ENCODE measurements at regions not wholly inside any gene's neighbourhood (a gene's known extent, or its start where the extent isn't known, plus 50 kb on each side); places are given as distances from the start of the nearest gene placed in this dataset.

DNA sequence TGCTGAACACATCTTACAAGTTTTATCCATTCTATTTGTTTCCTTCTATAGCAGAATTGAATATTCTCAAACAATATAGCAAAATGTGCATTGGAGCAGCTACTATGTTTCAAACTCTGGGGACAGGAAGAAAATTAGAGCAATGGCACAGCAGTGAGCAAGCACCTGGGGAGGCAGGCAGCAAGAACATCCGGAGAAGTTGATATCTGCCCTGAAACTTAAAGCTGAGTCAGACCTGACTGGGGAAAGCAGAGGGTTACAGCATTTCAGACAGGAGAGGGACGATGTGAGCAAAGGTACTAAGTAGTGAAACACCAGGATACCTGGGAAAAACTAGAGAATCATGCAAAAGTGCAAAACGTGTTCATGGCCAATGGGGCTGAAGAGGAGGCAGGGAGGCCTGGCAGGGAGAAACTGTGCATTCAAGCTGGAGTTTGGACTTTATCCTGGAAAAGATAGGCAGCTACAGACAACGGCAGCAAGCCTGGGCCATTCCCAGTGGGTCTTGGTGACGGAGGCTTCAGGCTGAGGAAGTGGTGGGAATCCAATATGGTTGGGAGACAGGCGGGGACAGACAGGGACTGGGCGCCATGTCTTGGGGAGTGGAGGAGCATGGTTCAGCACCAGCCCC is 118.0 kb upstream of the CDKN3 start:
- no peaks in the 10 kb centered on the region for H3K4me1 Mint-ChIP-seq (ENCODE audit: low read depth)
- DNase-seq = no peak
- H3K36me3 Mint-ChIP-seq (ENCODE audit: low read depth) = no peaks in the 10 kb centered on the region
- H3K27me3 Mint-ChIP-seq (ENCODE audit: insufficient read depth) = peaks cover 15% of the 10 kb centered on the region
- no peak overlapping the region for H3K4me3 Mint-ChIP-seq
- no peak overlapping the region for H3K27ac Mint-ChIP-seq
- TF ChIP-seq, protein P1, sequence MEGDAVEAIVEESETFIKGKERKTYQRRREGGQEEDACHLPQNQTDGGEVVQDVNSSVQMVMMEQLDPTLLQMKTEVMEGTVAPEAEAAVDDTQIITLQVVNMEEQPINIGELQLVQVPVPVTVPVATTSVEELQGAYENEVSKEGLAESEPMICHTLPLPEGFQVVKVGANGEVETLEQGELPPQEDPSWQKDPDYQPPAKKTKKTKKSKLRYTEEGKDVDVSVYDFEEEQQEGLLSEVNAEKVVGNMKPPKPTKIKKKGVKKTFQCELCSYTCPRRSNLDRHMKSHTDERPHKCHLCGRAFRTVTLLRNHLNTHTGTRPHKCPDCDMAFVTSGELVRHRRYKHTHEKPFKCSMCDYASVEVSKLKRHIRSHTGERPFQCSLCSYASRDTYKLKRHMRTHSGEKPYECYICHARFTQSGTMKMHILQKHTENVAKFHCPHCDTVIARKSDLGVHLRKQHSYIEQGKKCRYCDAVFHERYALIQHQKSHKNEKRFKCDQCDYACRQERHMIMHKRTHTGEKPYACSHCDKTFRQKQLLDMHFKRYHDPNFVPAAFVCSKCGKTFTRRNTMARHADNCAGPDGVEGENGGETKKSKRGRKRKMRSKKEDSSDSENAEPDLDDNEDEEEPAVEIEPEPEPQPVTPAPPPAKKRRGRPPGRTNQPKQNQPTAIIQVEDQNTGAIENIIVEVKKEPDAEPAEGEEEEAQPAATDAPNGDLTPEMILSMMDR (IDR thresholded peaks at IDR 0.05) = no peak
- no peaks in the 10 kb centered on the region for H3K9me3 Mint-ChIP-seq

DNA sequence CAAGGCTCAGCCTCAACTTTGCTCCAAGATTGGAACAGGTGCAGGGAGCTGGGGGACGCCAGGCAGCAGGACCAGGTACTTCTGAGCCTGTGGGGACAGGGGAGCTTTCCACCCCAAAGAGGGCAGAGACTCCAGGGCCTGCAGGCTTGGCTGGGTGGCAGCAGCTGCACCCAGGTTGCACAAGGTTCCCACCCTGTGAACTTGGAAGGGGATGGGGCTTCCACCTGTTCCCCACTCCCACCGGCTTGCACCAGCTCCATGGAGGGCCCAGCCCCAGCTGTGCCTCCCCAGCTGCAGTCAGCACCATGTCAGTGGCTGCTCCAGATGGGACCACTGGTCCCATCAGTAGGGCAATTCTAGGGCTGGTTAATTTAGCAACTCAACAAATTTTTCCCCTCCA is 114.0 kb upstream of the CDKN3 start:
- H3K4me1 Mint-ChIP-seq (ENCODE audit: low read depth) = peaks cover 7% of the 10 kb centered on the region
- no peak overlapping the region for H3K4me3 Mint-ChIP-seq
- peaks cover 16% of the 10 kb centered on the region; the same call in 1 of the 2 replicates for H3K27me3 Mint-ChIP-seq (ENCODE audit: insufficient read depth)
- no peak for DNase-seq
- no peaks in the 10 kb centered on the region for H3K36me3 Mint-ChIP-seq (ENCODE audit: low read depth)
- TF ChIP-seq, protein P1 (IDR thresholded peaks at IDR 0.05) = no peak
- no peak overlapping the region for H3K27ac Mint-ChIP-seq
- no peaks in the 10 kb centered on the region for H3K9me3 Mint-ChIP-seq

DNA sequence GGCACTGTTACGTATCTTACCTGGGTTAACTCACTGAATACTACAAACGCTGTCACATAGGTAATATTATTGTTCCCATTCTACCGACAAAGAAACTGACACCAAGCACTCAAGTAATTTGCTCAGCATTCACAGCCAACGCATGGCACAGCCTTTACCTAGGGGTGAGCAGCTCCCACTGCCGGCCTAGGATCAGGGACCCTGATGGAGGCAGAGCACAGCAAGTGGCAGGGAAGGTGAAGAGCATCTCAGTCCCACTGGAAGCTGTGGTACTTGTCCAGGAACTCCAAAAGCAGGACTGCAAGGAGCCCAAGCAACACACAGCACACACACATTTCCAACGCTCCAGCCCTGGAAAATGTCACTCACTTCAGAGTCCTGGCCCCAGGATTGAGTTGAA is 111.8 kb upstream of the CDKN3 start:
- Mint-ChIP-seq H3K36me3 (ENCODE audit: low read depth) (no peaks in the 10 kb centered on the region), H3K4me1 (ENCODE audit: low read depth) (peaks cover 7% of the 10 kb centered on the region), H3K27ac (no peak overlapping the region), H3K4me3 (no peak overlapping the region), H3K9me3 (no peaks in the 10 kb centered on the region), H3K27me3 (ENCODE audit: insufficient read depth) (peaks cover 11% of the 10 kb centered on the region)
- TF ChIP-seq, protein P1 (IDR thresholded peaks at IDR 0.05) = no peak
- no peak for DNase-seq

DNA sequence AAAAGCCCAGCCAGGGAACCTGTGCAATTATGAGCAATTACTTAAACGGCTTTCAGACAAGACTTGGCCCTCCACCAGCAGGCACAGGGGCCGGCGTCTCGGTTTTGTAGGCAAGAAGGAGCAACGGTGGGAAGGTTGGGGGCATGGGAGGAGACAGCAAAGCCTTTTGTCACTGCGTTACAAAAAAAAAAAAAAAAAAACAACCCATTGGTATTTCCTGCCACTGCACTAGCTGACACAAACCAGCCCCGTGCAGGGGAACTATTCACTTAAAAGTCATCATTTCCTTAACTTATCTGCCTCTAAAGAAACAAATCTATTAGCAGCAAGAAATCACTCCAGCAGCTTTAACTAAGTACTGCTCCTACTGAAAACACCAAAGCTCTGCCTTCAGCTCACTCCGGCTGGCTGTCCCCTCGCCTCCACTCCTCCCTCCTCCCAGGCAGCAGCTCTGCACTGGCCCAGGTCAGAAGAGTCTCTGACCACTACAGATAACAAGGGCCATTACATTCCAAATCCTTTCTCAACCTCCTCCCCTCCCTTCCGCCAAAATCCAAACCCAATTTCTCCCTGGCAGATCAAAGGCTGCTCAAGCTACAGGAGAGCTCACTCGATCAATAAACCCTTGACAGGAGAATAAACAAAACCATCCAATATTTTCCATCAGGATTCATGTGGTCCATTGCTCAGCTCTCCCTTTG is 105.2 kb upstream of the CDKN3 start:
- Mint-ChIP-seq H3K27ac (no peak overlapping the region), H3K4me1 (ENCODE audit: low read depth) (peaks cover 15% of the 10 kb centered on the region), H3K4me3 (no peak overlapping the region), H3K9me3 (no peaks in the 10 kb centered on the region), H3K27me3 (ENCODE audit: insufficient read depth) (peaks cover 8% of the 10 kb centered on the region), H3K36me3 (ENCODE audit: low read depth) (no peaks in the 10 kb centered on the region; the same call in 1 of the 2 replicates)
- TF ChIP-seq, protein P1 (IDR thresholded peaks at IDR 0.05) = no peak
- no peak for DNase-seq

DNA sequence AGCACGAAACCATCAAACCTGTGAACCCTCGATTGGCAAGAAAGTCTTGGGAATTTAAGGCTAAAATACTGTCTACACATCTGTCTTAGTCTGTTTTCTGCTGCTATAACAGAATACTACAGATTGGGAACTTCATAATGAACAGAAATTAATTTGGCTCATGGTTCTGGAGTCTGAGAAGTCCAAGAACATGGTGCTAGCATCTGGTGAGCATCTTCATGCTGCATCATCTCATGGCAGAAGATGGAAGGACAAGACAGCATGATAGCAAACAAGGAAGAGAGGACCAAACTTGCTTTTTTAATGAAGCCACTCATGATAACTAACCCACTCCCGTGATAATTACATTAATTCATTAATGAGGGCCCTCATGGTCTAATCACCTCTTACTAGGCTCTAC is 102.0 kb upstream of the CDKN3 start:
- no peak overlapping the region for H3K27ac Mint-ChIP-seq
- H3K4me1 Mint-ChIP-seq (ENCODE audit: low read depth) = peaks cover 7% of the 10 kb centered on the region
- TF ChIP-seq, protein P1 (IDR thresholded peaks at IDR 0.05) = no peak
- no peaks in the 10 kb centered on the region; the same call in 1 of the 2 replicates for H3K36me3 Mint-ChIP-seq (ENCODE audit: low read depth)
- no peaks in the 10 kb centered on the region for H3K9me3 Mint-ChIP-seq
- no peak for DNase-seq
- no peak overlapping the region for H3K4me3 Mint-ChIP-seq
- peaks cover 20% of the 10 kb centered on the region; the same call in 1 of the 2 replicates for H3K27me3 Mint-ChIP-seq (ENCODE audit: insufficient read depth)
